AG04450 (cell line): ENCODE measurements at regions not wholly inside any gene's neighbourhood (a gene's known extent, or its start where the extent isn't known, plus 50 kb on each side); places are given as distances from the start of the nearest gene placed in this dataset.

Source experiments
- CTCF ChIA-PET: fragments of 300-600, 350-600 bp; formaldehyde crosslinking; extraction: SDS; loops from one replicate; lab custom pipeline; 2022; ENCODE audit warnings: antibody characterized with exemption, inconsistent platforms; lab: Charles Lee
- POLR2A ChIA-PET: fragments of 350-600 bp; formaldehyde crosslinking; extraction: SDS; loops from one replicate; lab custom pipeline; 2021; ENCODE audit warnings: antibody characterized with exemption, inconsistent platforms; lab: Yijun Ruan, JAX
- DNase-seq: peaks from one replicate; pipeline ENCODE4 v3.0.0-alpha.2; 2011; ENCODE audit warnings: low read depth, low spot score
- H3K27ac ChIP-seq: one replicate; pipeline ENCODE4 v1.5.1; 2012; ENCODE audit warnings: low read depth, low read length, control low read depth
- H3K27me3 ChIP-seq: one replicate; pipeline ENCODE4 v1.6.0; 2012; ENCODE audit warnings: low read length; ENCODE audit not compliant: control insufficient read depth, insufficient read depth
- H3K4me3 ChIP-seq: 2 replicates; pipeline ENCODE4 v1.5.1; 2011; ENCODE audit warnings: mild to moderate bottlenecking, low read depth, low read length, control low read depth
- H3K9me3 ChIP-seq: 2 replicates; pipeline ENCODE4 v1.5.1; 2012; ENCODE audit warnings: low read length; ENCODE audit not compliant: control insufficient read depth, insufficient read depth
- TF ChIP-seq, protein P1 (sequence below): IDR thresholded peaks from 2 replicates; pipeline ENCODE4 v1.5.1; 2011; ENCODE audit warnings: low read depth, low read length, control low read depth, inconsistent platforms

- CTCF ChIA-PET = no interaction called here
- H3K27ac ChIP-seq = no peak overlapping the region
- POLR2A ChIA-PET = no interaction called here
- H3K4me3 ChIP-seq = no peak overlapping the region
- TF ChIP-seq, protein P1, sequence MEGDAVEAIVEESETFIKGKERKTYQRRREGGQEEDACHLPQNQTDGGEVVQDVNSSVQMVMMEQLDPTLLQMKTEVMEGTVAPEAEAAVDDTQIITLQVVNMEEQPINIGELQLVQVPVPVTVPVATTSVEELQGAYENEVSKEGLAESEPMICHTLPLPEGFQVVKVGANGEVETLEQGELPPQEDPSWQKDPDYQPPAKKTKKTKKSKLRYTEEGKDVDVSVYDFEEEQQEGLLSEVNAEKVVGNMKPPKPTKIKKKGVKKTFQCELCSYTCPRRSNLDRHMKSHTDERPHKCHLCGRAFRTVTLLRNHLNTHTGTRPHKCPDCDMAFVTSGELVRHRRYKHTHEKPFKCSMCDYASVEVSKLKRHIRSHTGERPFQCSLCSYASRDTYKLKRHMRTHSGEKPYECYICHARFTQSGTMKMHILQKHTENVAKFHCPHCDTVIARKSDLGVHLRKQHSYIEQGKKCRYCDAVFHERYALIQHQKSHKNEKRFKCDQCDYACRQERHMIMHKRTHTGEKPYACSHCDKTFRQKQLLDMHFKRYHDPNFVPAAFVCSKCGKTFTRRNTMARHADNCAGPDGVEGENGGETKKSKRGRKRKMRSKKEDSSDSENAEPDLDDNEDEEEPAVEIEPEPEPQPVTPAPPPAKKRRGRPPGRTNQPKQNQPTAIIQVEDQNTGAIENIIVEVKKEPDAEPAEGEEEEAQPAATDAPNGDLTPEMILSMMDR = no peak
- H3K9me3 ChIP-seq = no peaks in the 10 kb centered on the region
- peaks cover 3% of the 10 kb centered on the region for H3K27me3 ChIP-seq
- no peak for DNase-seq
Measured at GRCh38 chr15:72912121-72912520, 128.6 kb upstream of the ADPGK start.

GRCh38 chr15:72911626-72912025, 128.1 kb upstream of the ADPGK start:
- TF ChIP-seq, protein P1 = no peak
- H3K27me3 ChIP-seq = peaks cover 3% of the 10 kb centered on the region
- DNase-seq = no peak
- ChIA-PET POLR2A (no interaction called here), CTCF (no interaction called here)
- no peak overlapping the region for H3K4me3 ChIP-seq
- no peaks in the 10 kb centered on the region for H3K9me3 ChIP-seq
- H3K27ac ChIP-seq = no peak overlapping the region

GRCh38 chr15:72908713-72909112, 125.2 kb upstream of the ADPGK start:
- no peaks in the 10 kb centered on the region for H3K9me3 ChIP-seq
- DNase-seq = no peak
- no peak overlapping the region for H3K27ac ChIP-seq
- ChIA-PET POLR2A (no interaction called here), CTCF (no interaction called here)
- TF ChIP-seq, protein P1 = no peak
- H3K4me3 ChIP-seq = no peak overlapping the region
- peaks cover 3% of the 10 kb centered on the region for H3K27me3 ChIP-seq

GRCh38 chr15:72907733-72908132, 124.2 kb upstream of the ADPGK start:
- peaks cover 3% of the 10 kb centered on the region for H3K27me3 ChIP-seq
- no peak for DNase-seq
- TF ChIP-seq, protein P1 = no peak
- no peaks in the 10 kb centered on the region for H3K9me3 ChIP-seq
- no peak overlapping the region for H3K4me3 ChIP-seq
- POLR2A ChIA-PET = no interaction called here
- no peak overlapping the region for H3K27ac ChIP-seq
- CTCF ChIA-PET = no interaction called here

GRCh38 chr15:72902919-72903260, 119.3 kb upstream of the ADPGK start:
- Histone ChIP-seq H3K4me3 (no peak overlapping the region), H3K27ac (no peak overlapping the region), H3K9me3 (no peaks in the 10 kb centered on the region), H3K27me3 (peaks cover 7% of the 10 kb centered on the region)
- no peak for DNase-seq
- POLR2A ChIA-PET = no interaction called here
- CTCF ChIA-PET = no interaction called here
- TF ChIP-seq, protein P1 = no peak
